NCI-H146 (cell line): ENCODE measurements at regions not wholly inside any gene's neighbourhood (a gene's known extent, or its start where the extent isn't known, plus 50 kb on each side); places are given as distances from the start of the nearest gene placed in this dataset.

ENCODE experiments used
- DNase-seq: peaks from one replicate; lab custom pipeline; 2025; lab: John Stamatoyannopoulos, UW

DNA sequence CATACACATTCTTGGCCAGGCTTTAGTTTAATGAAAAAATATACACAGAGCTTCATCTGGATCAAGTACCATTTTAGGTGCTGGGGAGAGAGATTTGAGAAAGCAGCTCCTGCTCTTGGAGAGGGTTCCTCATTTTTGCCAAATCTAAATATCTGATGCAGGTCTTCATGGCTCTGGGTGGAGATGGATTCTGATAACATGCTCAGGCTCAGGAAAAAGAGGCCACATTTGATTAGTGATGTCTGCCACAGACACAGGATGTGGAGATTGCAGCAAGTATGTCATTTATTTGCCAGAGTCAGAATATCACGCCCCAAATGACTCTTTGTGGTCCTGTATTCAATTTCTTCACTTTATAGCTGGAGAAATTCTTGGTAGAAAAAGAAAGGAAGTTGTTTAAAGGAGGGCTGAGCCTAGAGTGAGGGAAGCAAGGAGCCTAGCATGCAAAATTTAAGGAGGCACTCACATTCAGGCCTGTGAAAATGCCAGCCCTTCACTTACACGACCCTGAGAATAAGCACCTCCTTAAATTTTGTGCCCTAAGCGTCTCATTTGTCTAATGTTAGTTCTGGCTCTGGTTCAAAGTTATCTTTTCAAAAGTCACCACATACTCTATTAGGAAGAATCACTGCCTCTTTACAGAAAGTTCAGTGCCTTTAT lies 492.9 kb upstream of the TBX3 start:
- no peak for DNase-seq

DNA sequence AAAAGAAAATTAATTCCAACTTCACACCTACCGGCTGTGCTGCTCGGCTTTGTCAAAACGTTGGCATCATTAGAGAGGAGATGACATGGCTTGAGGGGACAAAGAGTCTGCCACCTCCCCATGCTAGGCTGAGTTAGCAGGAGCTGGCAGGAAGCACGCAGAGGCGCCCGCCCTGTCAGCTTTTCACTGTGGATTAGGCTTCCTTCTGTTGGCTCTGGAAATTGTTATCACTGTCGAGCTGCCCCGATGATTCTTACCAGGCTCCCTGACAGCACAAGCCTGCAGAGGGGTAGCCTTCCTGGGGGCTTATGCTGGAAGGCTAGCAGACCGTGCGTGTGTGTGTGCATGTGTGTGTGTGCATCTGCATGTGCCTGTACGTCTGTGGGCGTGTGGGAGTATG lies 490.9 kb upstream of the TBX3 start:
- DNase-seq: no peak

DNA sequence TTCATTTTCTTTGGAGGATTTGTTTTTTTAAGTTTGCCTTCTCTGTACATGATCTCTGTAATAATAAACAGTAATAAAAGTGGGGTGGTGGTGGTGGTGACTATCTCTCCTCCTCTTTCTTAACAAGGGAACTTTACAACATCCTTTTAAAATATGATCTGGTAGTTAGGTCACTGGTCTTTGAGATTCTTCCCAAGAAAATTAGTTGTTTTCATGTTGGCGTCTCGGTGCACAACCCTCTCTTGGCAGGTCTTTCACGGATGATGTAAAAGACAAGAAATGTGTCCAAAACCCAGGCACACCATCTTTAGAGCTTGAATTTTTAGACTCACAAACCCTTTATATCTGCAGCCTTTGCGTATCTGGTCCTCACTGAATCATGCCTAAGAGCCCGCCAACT lies 488.5 kb upstream of the TBX3 start:
- no peak for DNase-seq

DNA sequence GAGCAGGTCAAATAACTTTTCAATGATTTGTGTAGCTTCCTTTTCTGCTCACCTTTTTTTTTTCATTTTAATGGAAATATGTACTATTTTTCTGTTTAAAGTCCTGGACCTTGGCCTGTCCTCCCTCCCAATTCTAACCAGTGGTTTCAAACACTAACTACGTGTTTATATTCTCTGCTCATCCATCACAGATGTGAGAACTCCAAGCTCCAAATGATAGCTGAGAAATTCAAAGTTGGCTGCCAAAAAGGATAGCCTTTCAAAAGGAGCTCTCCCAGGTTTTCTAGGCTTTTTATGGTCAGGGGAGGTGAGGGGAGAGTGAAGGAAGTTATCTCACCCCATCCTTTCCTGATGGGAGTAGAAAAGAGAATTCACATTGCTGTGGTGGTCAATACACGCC lies 486.0 kb upstream of the TBX3 start:
- DNase-seq: no peak

- DNase-seq: no peak
Observed at GRCh38 chr12:115166698-115167315, 482.8 kb upstream of the TBX3 start.

- no peak for DNase-seq
Observed at GRCh38 chr12:115163710-115164109, 479.7 kb upstream of the TBX3 start.

GRCh38 chr12:115160271-115161128 lies 476.5 kb upstream of the TBX3 start:
- no peak for DNase-seq

- DNase-seq: no peak
Observed at GRCh38 chr12:115158816-115159215, 474.8 kb upstream of the TBX3 start.

- no peak for DNase-seq
Observed at GRCh38 chr12:115155665-115156645, 472.0 kb upstream of the TBX3 start.

- DNase-seq: no peak
Observed at GRCh38 chr12:115149685-115150378, 465.9 kb upstream of the TBX3 start.

DNA sequence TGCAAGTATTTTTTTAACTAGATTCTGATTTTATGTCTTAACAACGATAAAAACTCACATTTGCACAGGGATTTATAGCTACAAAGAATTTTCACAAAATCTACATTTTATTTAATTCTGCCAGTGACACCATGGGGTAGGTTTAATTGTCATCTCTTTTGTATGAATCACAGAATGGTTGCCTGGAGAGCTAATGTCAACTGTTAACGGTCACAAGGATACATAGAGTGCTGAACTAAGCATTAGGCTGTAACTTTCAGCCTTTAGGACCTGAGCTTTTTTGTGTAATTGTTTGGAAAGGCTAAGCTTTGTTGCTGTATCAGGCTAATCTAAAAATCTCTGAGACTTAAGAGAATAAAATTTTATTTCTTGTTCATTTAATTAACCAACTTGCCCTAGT lies 465.3 kb upstream of the TBX3 start:
- DNase-seq: no peak

DNA sequence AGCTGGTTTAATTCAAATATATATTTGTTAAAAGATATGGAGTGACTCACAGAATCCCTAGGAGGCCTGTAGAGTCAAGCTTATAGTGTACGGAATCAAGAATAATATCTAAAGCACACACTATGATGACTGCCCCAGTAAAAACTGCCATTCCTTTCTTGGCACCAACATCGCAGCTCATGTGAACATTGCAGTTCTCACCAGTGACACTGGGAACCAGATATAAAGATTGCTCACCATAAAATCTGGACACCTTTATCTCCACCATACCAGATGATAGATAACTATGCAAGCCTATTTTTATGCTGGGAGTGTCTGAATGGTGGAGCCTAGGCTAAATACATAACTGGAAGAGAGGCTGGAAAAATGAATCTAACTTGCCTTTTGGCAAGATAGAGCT lies 463.9 kb upstream of the TBX3 start:
- no peak for DNase-seq

GRCh38 chr12:115146453-115146852 lies 462.5 kb upstream of the TBX3 start:
- no peak for DNase-seq

DNA sequence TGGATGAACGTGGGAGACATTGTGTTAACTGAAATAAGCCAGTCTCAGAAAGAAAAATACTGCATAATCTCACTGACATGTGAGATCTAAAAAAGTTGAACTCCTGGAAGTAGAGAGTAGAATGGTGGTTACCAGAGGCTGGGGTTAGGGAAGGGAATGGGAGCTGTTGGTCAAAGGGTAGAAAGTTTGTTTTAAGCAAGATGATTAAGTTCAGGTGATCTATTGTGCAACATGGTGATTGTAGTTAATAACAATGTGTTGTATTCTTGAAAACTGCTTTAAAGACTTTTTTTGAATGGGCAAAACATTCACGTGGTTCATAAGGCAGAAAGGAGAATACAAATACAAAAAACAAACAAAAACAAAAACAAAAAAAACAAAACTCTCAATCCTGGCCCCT lies 460.4 kb upstream of the TBX3 start:
- no peak for DNase-seq

GRCh38 chr12:115140981-115141655 lies 457.1 kb upstream of the TBX3 start:
- DNase-seq: no peak

- no peak for DNase-seq
Observed at GRCh38 chr12:115137812-115138521, 454.0 kb upstream of the TBX3 start.

- no peak for DNase-seq
Observed at GRCh38 chr12:115135800-115136211, 451.8 kb upstream of the TBX3 start.

GRCh38 chr12:115134298-115134697 lies 450.3 kb upstream of the TBX3 start:
- DNase-seq: no peak

GRCh38 chr12:115132905-115133304 lies 448.9 kb upstream of the TBX3 start:
- DNase-seq: no peak

- no peak for DNase-seq
Observed at GRCh38 chr12:115132145-115132544, 448.2 kb upstream of the TBX3 start.
